ENCODE measurements at regions not wholly inside any gene's neighbourhood (a gene's known extent, or its start where the extent isn't known, plus 50 kb on each side); places are given as distances from the start of the nearest gene placed in this dataset.

DNA sequence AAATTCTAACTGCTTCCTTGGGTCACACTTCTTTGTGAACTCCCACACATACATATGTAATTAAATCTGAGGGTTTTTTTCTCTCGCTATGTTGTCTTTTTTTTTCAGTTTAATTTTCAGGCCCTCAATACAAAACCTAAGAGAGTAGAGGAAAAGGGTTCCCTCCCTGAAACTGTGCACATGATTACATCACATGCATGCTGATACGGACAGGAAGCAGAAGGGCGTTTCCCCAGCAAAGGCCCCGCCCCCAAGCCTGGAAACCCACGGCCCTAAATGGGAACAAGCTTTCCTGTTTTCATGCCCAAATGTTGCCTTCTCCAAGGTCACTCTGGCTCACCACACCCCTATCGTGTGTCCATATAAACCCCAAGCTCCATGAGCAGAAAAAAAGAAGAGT is 115.4 kb downstream of the TEX36 start:
- TF ChIP-seq, protein P1, sequence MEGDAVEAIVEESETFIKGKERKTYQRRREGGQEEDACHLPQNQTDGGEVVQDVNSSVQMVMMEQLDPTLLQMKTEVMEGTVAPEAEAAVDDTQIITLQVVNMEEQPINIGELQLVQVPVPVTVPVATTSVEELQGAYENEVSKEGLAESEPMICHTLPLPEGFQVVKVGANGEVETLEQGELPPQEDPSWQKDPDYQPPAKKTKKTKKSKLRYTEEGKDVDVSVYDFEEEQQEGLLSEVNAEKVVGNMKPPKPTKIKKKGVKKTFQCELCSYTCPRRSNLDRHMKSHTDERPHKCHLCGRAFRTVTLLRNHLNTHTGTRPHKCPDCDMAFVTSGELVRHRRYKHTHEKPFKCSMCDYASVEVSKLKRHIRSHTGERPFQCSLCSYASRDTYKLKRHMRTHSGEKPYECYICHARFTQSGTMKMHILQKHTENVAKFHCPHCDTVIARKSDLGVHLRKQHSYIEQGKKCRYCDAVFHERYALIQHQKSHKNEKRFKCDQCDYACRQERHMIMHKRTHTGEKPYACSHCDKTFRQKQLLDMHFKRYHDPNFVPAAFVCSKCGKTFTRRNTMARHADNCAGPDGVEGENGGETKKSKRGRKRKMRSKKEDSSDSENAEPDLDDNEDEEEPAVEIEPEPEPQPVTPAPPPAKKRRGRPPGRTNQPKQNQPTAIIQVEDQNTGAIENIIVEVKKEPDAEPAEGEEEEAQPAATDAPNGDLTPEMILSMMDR (IDR thresholded peaks at IDR 0.05 in 8 of 11, conservative IDR thresholded peaks at IDR 0.05 in 3 of 11), result no peak
- TF ChIP-seq POLR2A (IDR thresholded peaks at IDR 0.05), result no peak
